HG03095 (cell line): ENCODE measurements at regions not wholly inside any gene's neighbourhood (a gene's known extent, or its start where the extent isn't known, plus 50 kb on each side); places are given as distances from the start of the nearest gene placed in this dataset.
"Not testable (repeated sequence)": the region's sequence is repeated elsewhere in the genome, so short reads cannot be mapped to it uniquely, and the experiment has no call there.

Experiments used
- ATAC-seq: cut with Tn5 transposase; IDR thresholded peaks from one replicate; pipeline ENCODE4 v1.9.1; 2021; ENCODE audit warnings: moderate library complexity; ENCODE audit not compliant: unreplicated experiment

DNA sequence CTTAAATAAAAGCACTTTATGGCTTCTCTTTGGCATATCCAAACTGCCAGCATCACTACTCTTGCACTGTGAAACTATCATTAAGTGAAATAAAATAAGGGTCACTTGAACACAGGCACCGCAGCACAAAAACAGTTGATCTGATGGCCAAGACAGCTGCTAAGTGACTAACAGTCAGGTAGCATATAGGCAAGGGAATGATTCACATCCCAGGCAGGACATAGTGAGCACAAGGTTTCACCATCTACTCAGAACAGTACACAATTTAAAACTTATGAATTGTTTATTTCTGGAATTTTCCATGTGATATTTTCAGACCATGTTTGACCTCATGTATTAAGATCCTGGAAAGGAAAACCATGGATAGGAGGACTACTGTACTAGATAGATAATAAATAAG lies 214.2 kb downstream of the MREG start:
- ATAC-seq, result no peak

DNA sequence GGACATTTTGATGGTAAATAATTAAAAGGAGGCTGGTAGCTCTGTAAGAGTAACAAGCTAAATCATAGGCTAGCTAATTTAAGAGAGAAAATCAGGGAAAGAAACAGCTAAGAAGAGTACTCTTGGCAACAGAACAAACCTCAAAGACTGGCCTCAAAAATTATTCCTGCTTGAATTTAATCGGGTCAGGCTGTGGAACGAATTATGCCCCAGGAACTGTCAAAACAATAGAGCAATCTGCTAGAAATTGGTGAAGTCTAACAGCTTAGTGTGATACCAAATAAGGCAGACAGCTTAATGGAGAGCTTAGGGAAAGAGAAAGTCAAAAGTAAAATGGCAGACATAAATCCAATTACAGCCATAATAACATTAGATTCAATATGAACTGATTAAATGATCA lies 215.7 kb downstream of the MREG start:
- no peak for ATAC-seq

DNA sequence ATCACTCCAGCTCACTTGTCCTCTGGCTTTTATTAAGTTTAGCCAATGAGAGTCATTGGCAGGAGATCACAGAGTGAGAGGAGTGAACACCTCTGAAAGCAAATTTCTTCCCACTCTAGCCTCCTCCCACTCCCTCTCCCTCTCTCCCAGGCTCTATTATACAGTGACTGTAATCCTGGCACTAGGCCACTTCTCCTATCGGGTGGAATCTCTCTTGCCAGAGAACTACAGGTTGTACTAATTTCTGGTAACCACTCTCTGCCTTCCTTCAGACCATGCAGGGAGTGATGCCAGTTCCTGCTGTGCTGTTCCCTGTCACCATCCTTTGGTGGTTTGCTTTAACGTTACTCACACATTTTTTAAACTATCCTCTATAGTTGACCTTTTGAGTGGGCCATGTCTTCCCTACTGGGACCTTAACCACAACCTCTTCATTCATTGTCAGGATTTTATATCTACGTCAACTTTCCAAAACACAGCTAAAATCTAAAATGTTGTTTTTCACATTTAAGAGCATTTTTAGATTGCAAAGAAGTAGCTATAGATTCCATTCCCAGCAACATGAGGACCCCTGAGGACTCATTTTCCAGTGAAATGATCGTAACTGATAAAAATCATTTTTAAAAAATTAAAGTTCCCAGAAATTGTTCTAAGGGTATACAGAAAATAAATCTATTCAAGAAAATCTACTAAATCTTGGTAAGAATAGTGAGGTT lies 217.1 kb downstream of the MREG start:
- no peak for ATAC-seq

DNA sequence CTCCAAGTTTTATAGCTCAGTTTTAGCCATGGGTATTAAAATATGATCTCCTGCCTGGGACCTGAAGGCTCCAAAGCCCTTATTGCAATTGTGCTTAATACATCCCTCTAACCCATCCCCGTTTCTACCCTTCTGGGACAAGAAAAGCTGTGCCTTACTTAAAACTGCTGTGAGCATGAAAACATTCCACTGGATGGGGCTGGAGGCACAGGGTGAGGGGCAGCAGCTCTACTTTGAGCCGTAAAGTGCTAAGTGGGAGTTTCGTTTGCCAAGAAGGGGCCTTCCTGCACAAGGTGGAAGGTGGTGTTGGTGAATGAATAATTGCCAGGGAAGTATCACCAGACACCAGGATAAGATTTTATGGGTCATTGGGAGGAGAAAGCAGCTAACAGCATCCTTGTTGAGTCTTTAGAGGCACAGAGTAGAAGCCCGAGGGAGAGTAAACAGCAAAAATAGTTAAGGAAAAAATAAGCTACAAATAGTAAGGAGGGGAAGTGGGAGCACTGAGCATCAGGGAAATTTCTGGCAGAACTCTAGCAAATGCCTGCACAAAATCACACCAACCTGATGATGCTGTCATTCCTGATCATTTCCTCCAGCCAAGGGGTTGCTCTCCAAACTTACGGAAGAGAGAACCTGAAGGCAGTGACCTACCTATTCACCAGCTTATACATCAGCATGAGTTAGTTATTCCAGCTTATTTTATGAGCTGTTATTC lies 218.4 kb downstream of the MREG start:
- ATAC-seq, result no peak

DNA sequence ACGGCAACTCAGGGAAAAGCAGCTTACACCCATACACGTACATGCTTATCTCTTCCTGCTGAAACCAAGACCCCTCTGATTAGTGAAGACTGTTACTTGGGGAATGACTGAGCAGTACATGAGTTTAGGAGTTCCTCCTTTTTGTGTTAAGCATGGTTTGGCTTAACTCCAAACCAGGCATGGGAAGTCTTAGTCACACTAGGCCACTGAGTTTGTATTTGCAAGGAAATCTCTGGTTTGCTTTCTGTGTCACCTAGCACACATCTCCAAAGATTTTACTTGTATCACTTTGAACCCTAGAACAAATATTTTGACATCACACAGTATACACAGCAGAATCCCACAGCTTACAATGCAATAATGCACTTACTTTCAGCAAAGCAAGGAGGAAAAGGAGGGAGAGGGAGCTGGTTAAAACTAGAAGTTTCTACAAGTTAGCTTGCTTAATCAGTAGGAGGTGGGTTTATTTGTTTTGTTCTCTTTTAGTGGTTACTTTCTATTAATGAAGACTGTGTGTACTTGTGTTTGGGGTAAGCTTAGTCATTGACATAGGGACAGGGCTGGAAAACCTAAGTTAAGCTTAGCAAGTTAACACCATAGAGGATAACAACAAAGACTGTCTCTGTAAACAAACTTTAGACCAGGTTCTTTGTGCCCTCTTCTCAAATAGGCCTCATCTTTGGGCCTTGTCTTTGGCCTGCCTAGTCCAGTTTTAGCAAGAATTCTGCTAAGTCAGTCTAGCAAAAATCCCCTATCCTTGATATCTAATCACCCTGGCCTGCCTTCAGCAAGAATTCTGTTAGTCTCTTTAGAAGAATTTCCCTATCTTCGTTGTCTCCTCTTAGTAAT lies 219.4 kb downstream of the MREG start:
- ATAC-seq, result peak; percentile 54

DNA sequence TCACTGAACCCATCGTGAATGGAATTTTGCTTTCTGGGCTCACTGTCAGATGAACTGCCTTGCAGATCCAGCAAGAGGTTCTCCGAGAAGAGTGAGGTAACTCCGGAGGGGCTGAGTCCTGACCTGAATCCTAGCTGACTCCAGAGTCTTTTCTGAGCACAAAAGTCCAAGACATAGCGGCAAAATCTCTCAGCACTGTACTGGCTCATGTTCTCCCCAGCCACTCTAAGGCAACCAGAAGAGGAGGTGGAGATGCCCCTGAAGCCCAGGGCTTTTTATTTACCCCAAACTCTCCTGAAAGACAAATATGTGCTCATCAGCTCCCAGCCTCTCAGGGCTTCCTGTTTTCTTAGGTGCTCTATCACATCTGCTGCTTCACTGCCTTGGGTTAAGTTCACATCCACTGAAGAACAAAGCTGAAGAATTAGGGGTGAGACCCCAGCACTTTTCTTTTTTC lies 221.8 kb downstream of the MREG start:
- ATAC-seq, result no peak

DNA sequence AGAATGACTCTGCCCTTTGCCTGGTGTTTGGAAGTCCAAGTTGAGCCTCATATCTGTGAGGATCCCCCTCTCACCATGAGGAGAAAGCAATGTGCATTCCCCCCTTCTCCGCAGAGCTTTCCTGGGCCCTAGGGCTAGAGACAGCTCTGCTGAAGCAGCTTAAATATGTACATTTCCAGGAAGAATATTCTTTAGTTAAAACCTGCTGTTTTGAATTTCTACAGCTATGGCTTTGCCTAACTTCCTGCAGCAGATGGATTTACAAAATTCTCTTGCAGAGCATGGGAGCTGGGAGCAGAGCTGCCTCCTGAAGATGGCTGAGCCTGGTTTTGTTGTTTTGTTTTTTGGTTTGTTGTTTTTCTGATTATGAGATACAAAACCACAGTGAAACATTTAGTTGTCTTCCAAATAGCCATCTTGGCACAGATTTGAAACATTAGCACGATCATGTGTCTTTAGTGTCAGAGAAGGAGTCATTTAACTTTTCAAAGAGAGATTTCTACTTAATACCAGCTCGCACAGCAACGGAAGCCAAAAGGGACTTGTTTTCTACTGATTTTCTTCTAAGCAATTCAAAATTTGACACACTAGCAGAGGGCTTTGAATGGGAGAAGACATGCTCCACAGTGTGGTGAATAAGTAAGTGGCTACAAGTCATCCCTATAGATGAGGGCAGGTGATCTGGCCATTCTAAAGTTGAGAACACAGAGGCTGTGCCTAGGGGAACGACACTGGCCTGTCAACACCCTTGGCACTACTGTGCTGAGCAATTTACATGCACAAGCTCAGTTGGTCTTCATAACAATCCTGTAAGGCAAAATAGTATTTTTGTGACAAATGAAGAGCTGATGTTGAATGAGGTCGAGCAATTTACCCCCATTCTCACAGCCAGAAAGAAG lies 222.6 kb downstream of the MREG start:
- ATAC-seq, result no peak

DNA sequence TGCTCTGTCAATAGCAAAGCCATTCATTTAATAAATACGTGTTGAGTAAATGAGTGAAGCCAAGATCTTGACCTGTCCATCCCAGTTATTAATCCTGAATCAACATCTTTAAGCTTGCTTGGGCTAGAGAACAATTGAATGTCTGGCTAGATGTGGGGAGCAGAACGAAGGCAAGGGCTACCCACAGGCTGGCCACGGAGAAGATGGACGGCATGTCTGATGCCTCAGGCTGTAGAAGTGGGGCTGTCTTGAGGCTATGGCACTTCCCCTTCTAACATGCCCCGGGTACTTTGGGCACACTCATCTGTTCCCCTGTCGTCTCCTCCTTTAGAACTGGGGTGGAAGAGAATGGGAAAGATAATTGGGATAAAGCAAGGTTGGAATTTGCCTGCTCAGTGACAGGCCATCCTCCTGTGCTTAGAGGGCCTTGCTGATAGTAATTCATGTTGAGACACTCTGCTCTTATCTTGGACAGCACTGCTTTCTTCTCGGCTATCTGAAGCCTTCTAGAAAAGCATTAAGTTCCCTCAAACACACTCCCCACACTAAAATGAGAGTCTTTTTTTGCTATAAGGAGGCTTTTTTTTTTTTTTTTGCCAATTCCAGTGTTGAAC lies 225.7 kb downstream of the MREG start:
- no peak for ATAC-seq

DNA sequence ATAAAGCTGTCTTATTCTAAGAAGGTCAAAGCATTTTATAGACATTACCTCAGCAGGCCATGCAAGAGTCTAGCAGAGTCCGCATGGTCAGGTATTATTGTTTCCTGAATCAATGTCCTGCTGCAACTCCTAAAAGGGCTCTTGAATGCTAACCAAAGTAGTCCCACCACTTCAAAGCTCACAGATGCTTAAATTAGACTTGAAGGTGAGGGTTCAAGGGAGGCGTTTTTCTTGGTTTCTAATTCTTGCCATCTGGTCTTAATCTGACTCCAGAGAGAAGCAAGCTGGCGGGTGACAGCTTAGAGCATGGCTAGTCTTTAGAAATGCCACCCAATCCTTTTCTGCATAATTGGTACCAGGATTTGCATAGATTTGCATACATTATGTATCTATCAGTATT lies 226.3 kb downstream of the MREG start:
- ATAC-seq, result no peak

DNA sequence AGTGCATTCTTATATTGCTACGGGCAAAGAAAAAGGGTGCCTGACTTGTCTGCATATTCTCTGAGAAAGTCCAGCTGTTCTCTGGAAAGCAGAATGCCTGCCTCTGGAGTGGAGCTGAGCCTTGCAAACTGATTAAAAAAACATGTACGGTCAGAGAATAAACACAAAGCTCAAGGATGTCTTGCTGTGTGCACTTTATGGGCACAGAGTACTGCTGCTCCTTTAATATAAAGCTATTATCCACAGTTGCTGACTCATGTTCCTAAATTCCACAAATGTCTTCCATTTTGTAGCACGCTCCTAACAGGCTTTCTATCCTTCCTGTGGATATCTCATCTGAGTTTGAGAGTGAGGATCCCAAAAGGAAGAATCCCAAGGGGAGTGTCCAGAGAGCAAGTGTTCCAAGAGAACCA lies 229.0 kb downstream of the MREG start:
- no peak for ATAC-seq

DNA sequence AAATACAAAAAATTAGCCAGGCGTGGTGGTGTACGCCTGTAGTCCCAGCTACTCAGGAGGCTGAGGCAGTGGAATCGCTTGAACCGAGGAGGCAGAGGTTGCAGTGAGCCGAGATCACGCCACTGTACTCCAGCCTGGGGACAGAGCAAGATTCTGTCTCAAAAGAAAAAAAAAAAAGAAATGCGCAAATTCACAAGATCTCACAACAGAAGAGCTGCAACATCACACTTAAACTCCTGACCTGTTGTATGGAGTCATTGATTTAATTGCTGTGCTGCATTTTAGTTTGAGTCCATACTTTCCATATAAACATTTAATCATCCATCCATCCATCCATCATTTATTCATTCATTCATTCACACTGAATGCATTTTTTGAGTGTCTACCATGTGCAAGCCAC lies 229.7 kb downstream of the MREG start:
- not testable (repeated sequence) for ATAC-seq

DNA sequence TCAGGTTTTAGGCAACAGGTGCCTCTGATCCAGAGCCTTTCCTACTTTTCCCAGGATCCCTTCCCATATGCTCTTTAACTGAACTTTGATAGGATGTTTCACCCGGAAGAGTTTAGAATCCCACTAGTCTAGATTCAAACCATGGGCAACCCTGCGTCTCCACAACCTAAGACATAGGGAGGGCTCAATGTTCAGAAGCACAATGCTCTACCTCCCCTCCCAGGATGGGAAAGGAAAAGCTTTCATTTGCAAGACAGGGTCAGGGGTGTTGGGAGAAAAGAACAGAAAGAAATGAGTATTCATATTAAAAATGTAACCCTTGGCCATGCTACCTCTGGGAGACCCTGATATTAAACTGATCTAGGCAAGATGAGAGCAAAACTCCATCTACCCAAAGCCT lies 230.4 kb downstream of the MREG start:
- ATAC-seq, result no peak

DNA sequence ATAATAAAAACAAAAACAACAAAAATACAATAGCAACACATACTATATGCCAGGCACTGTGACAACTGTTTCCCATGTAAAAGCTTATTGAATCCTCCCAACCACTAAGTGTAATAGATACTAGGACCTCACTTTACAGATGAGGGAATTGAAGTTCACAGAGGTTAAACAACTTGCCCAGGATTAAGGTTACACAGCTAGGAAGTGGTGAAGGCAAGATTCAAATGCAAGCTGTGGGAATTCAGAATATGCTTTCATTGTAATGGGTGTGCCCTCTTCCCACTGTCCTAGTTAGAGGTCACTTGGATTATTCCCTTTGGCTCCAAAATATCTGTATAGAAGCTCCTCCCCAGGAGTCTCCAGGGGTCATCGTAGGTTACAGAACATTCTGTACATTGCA lies 231.1 kb downstream of the MREG start:
- ATAC-seq, result no peak

DNA sequence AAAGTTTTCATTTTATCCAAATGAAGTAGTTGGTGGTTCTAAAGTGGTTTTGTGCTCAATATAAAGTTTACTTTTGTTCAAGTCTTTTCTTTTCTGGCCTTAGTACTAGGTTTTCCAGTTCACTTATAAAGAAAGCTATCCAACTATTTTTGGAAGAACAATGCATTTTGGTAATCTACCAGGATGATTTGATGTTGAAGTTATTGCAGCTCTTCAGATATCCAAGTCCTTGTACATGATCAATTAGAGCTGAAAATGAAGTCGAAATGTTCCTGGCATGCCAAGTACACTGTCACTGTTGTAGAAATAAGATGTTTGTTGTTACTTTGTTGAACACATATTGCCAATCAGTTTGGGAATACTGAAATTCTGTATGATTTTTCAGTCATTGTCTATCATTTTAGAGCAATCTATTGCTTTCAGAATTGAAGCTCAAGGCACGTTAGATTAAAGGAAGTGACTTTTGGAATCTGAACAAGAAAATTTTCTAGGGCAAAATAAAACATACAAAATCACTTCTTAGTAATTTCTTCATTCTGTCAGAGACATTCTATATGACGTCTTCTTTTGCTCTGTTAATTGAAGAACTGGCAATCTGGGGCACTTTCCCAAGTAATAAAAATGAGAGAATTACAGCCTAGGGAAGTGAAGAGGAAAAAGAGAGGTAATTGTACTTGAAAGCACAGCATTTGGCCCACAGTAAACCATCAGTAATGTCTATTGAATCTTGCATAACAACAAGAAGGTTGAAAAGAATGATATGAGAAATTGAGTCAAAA lies 232.3 kb downstream of the MREG start:
- no peak for ATAC-seq

DNA sequence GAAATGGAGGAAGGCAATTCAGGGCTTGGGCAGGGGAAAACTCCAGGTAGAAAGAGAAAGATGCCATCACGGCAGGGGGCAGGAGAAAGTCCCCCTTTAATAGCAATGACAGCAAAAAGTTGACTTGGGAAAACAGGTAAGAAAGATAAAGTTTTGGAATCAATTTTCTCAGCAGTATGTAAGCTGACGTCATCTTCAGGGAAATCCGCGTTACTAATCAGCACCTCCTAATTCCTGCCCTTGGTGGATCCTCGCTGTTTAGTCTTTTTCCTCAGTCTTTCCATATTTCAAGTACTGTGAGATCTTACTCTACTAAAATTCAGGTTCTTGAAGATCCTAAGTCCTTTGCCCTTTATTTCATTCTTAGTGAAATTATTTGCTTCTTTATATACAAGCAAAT lies 233.0 kb downstream of the MREG start:
- no peak for ATAC-seq

DNA sequence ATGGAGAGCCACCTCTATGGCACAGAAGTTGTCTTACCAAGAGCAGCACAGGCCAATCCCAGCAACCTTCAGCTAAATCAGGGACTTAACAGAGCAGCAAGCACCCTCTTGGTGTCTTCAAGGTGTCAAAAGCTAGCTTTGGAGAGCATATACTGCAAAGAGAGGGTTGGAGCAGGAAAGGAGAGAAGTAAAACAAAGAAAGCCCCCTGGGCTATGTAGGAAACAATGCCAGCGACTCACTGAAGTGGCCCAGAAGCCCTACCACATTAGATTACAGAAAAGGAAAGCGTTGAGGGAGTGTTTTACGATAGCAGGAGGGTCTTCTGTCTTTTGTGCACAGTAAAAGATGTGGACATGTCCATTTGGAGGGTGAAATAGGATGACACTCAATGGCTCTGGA lies 233.4 kb downstream of the MREG start:
- no peak for ATAC-seq

DNA sequence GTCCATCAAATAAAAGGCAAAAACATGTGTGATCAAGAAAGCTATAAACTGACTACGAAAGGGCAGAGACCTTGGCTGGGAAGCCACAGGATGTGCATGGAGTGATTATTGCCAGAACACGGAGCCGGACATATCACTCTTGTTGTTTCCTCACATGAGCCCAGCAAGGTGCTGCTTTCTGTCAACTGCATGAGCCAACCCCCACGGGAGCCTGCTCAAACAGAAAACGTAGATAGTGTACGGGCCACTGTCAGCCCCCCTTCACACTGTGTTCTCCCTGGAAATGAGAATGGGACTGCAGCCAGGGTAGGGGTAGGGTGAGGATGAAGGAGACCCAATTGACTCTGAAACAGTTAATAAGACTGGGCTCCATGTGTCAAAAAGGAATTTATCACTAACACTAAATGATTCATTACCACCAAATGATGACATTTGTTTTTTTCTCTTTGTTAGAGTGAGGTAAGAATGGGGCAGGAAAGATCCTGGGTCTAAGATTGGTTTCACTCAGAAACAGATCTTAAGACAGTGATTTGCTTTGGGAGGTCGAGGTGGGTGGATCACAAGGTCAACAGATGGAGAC lies 235.8 kb downstream of the MREG start:
- no peak for ATAC-seq

DNA sequence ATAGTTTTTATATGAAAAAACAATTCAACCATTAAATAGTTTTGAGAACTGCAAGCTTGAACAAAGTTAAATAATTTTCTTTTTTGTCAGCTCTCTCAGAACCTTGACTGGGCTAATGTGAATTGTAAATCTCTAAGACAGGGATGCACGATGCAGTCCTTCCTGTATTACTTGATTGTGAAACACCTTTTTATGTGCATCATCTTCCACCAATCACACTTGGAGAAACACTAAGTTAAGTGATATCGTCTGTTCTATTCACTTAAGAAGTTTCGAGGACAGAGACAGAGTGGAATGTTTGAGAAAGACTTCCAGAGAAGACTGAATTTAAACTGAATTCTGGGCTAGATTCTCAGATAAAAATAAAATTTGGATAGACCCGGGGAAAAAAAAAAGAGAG lies 238.2 kb downstream of the MREG start:
- no peak for ATAC-seq

DNA sequence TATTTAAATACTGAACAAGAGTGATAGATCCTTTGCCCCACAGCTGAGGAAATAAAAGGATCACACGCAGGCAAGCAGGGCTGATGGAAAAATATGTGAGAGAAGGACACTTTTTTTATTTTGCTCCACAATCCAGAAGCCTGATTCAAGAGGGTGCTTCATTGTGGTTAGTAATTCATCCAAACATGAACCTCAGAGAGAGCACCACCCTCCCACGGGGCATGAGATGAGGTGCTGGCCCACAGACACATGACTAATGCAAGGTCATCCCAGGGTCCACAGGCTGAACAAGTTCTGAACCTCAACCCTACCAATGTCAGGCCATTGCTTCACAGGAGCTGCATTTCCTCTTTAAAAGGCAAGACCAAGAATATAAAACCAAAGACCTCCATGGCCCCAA lies 239.6 kb downstream of the MREG start:
- no peak for ATAC-seq
